ENCODE measurements at regions not wholly inside any gene's neighbourhood (a gene's known extent, or its start where the extent isn't known, plus 50 kb on each side); places are given as distances from the start of the nearest gene placed in this dataset.
"Not testable (repeated sequence)": the region's sequence is repeated elsewhere in the genome, so short reads cannot be mapped to it uniquely, and the experiment has no call there.

DNA sequence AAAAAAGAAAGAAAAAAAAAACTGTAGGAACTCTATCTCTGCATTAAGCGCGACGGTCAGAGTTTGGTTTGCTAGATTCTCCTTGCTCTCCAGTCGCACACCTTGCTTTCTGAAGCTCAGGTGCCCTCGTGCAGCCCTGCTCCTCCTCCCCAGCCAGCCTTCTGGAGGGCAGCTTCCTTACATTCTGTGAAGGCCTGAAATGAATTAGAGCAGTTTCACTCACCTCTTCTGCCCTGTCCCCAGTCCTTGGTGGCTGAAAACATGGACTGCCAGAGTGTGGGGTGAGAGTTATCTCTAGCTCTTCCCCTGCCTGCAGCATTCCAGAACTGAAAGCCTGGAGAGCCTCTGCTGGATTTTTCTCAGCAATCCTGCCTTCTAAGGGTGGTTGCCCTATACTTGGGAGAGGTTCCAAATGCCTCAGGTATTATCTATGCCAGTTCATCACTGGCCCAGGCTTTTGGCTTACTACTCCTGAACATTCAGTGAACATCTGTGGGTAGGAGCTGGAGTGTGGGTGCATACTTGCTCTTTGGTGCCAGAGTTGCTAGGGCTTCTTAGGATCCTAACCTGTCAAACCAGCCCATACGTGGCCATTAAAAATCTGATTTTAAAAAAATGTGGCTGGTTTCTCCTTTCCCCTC is 89.5 kb downstream of the SYT15 start:
- TF ChIP-seq, protein P1, sequence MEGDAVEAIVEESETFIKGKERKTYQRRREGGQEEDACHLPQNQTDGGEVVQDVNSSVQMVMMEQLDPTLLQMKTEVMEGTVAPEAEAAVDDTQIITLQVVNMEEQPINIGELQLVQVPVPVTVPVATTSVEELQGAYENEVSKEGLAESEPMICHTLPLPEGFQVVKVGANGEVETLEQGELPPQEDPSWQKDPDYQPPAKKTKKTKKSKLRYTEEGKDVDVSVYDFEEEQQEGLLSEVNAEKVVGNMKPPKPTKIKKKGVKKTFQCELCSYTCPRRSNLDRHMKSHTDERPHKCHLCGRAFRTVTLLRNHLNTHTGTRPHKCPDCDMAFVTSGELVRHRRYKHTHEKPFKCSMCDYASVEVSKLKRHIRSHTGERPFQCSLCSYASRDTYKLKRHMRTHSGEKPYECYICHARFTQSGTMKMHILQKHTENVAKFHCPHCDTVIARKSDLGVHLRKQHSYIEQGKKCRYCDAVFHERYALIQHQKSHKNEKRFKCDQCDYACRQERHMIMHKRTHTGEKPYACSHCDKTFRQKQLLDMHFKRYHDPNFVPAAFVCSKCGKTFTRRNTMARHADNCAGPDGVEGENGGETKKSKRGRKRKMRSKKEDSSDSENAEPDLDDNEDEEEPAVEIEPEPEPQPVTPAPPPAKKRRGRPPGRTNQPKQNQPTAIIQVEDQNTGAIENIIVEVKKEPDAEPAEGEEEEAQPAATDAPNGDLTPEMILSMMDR (IDR thresholded peaks at IDR 0.05; ENCODE audit: insufficient read depth, low read length) = not testable (repeated sequence)
- not testable (repeated sequence) for TF ChIP-seq POLR2AphosphoS5 (IDR thresholded peaks at IDR 0.05; ENCODE audit: low read depth); SPI1 (IDR thresholded peaks at IDR 0.05; ENCODE audit: borderline replicate concordance, low read depth)
- TF ChIP-seq, protein P2, sequence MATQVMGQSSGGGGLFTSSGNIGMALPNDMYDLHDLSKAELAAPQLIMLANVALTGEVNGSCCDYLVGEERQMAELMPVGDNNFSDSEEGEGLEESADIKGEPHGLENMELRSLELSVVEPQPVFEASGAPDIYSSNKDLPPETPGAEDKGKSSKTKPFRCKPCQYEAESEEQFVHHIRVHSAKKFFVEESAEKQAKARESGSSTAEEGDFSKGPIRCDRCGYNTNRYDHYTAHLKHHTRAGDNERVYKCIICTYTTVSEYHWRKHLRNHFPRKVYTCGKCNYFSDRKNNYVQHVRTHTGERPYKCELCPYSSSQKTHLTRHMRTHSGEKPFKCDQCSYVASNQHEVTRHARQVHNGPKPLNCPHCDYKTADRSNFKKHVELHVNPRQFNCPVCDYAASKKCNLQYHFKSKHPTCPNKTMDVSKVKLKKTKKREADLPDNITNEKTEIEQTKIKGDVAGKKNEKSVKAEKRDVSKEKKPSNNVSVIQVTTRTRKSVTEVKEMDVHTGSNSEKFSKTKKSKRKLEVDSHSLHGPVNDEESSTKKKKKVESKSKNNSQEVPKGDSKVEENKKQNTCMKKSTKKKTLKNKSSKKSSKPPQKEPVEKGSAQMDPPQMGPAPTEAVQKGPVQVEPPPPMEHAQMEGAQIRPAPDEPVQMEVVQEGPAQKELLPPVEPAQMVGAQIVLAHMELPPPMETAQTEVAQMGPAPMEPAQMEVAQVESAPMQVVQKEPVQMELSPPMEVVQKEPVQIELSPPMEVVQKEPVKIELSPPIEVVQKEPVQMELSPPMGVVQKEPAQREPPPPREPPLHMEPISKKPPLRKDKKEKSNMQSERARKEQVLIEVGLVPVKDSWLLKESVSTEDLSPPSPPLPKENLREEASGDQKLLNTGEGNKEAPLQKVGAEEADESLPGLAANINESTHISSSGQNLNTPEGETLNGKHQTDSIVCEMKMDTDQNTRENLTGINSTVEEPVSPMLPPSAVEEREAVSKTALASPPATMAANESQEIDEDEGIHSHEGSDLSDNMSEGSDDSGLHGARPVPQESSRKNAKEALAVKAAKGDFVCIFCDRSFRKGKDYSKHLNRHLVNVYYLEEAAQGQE (IDR thresholded peaks at IDR 0.05; ENCODE audit: insufficient replicate concordance, low read depth) = not testable (repeated sequence)
